Right lobe of liver (tissue), 6 donors: ENCODE measurements at regions not wholly inside any gene's neighbourhood (a gene's known extent, or its start where the extent isn't known, plus 50 kb on each side); places are given as distances from the start of the nearest gene placed in this dataset.
"Not testable (repeated sequence)": the region's sequence is repeated elsewhere in the genome, so short reads cannot be mapped to it uniquely, and the experiment has no call there.

Source experiments
- ATAC-seq, 4 donors: fragments of 200-7000 bp; cut with Tn5 transposase; one replicate each; pipeline ENCODE4 v1.9.1; 2020; ENCODE audit warnings: mild to moderate bottlenecking in 4 of 4, moderate library complexity in 4 of 4
- DNase-seq, 3 donors: peaks; one replicate each; pipeline ENCODE4 v3.0.0-alpha.2; 2020
- H3K27ac ChIP-seq, 3 donors: fragments of 200-600 bp; one replicate each; pipeline ENCODE4 v1.8.0; 2022
- H3K27me3 ChIP-seq, 2 donors: fragments of 200-600 bp; one replicate each; pipeline ENCODE4 v1.8.0; 2022
- H3K36me3 ChIP-seq, 4 donors: fragments of 200-600 bp; sonication (generic) in 1 of 4; one replicate each; pipeline versions ENCODE4 v1.5.1 to v1.8.0; 2017 to 2022; ENCODE audit warnings: control low read depth in 1 of 4
- H3K4me1 ChIP-seq, 4 donors: fragments of 200-600 bp; sonication (generic) in 1 of 4; one replicate each; pipeline versions ENCODE4 v1.5.1 to v1.8.0; 2017 to 2022; ENCODE audit warnings: control low read depth in 1 of 4
- H3K4me3 ChIP-seq, 3 donors: fragments of 200-600 bp; one replicate each; pipeline ENCODE4 v1.8.0; 2022
- H3K9me3 ChIP-seq, 4 donors: fragments of 200-600 bp; sonication (generic) in 1 of 4; one replicate each; pipeline versions ENCODE4 v1.5.1 to v1.8.0; 2017 to 2022; ENCODE audit warnings: control low read depth in 1 of 4
- POLR2A ChIP-seq: fragments of 450-650 bp; IDR thresholded peaks from one replicate; pipeline ENCODE4 v1.6.1; 2017; ENCODE audit warnings: antibody characterized with exemption, mild to moderate bottlenecking
- WGBS: methylation state at CpG from one replicate; pipeline ENCODE4 v1.1.6; 2018; ENCODE audit warnings: low coverage, low lambda C conversion rate; ENCODE audit not compliant: insufficient coverage; ENCODE audit errors: missing lambda C conversion rate; 5-methylcytosine and 5-hydroxymethylcytosine counted together
- intact Hi-C, 2 donors: fragments of 100-400 bp; cut with DNase I; formaldehyde crosslinking; loops; one replicate each; pipeline versions ENCODE4 v1.11.2 to v1.14.1; 2022
- TF ChIP-seq, protein P1 (sequence below), 4 donors: fragments of 200-600 bp in 3 of 4; fragments of 450-650 bp in 1 of 4; IDR thresholded peaks; one replicate each; pipeline versions ENCODE4 v1.5.1 to v1.8.0; 2016 to 2022; ENCODE audit warnings: antibody characterized with exemption in 4 of 4, mild to moderate bottlenecking in 2 of 4
- donor health status: DM: no; HTN: yes; CAD: no.
- donor health status: DM: no; HTN: no; CAD: no.
- donor health status: DM: no; HTN: no; CAD: no.
- donor health status: DM: no; HTN: yes; CAD: no.
- donor health status: DM: no; HTN: yes; CAD: no.

DNA sequence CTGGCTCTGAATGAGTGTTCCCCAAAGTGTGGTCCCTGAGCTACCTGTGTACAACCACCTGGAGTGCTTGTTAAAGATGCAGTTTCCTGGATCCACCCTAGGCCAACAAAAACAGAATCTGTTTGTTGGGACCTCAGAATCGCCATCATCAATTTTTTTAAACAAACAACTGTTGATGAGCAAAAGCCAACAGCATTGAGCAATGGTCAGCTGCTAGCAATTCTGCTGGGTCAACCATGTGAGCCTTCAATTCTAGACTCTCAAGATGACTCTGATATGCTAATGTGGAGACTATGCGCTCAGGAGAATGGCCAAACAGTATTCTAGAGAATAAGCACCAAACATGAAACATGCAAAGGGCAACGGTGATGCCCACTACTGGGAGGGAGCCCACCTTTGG is 64.4 kb upstream of the IYD start:
- Histone ChIP-seq H3K4me1 (no peaks in the 10 kb centered on the region), H3K4me3 (no peak overlapping the region), H3K27ac (no peak overlapping the region), H3K27me3 (no peaks in the 10 kb centered on the region), H3K36me3 (no peaks in the 10 kb centered on the region), H3K9me3 (no peaks in the 10 kb centered on the region)
- DNase-seq, result no peak
- intact Hi-C loops, result no loop called here
- 63% methylated on average over 3 of the region's 3 CpGs for WGBS
- no peak for ATAC-seq
- TF ChIP-seq POLR2A, result no peak
- TF ChIP-seq, protein P1, sequence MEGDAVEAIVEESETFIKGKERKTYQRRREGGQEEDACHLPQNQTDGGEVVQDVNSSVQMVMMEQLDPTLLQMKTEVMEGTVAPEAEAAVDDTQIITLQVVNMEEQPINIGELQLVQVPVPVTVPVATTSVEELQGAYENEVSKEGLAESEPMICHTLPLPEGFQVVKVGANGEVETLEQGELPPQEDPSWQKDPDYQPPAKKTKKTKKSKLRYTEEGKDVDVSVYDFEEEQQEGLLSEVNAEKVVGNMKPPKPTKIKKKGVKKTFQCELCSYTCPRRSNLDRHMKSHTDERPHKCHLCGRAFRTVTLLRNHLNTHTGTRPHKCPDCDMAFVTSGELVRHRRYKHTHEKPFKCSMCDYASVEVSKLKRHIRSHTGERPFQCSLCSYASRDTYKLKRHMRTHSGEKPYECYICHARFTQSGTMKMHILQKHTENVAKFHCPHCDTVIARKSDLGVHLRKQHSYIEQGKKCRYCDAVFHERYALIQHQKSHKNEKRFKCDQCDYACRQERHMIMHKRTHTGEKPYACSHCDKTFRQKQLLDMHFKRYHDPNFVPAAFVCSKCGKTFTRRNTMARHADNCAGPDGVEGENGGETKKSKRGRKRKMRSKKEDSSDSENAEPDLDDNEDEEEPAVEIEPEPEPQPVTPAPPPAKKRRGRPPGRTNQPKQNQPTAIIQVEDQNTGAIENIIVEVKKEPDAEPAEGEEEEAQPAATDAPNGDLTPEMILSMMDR (IDR thresholded peaks at IDR 0.05), result no peak

DNA sequence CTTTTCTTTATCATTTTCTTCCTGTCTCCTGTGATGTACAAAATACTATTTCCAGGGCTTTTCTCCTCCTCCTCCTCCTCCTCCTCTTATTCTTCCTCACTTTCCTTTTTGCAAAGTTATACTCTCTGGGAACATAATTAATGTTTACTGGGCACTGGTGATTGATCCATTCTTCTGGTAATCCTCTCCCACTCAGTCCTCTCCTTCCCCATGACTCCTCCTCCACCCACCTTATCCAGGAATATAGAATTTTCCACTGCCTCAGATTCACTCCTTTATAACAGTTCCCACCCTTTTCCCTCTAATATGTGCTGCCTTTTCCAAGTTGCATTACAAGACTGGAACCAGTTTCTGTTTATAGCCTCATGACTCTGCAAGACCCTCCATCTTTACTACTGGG is 62.5 kb upstream of the IYD start:
- Histone ChIP-seq H3K9me3 (no peaks in the 10 kb centered on the region), H3K4me3 (no peak overlapping the region), H3K27ac (no peak overlapping the region), H3K27me3 (no peaks in the 10 kb centered on the region), H3K36me3 (no peaks in the 10 kb centered on the region), H3K4me1 (no peaks in the 10 kb centered on the region)
- intact Hi-C loops, result no loop called here
- ATAC-seq (no peak), DNase-seq (no peak)
- no peak for TF ChIP-seq POLR2A

DNA sequence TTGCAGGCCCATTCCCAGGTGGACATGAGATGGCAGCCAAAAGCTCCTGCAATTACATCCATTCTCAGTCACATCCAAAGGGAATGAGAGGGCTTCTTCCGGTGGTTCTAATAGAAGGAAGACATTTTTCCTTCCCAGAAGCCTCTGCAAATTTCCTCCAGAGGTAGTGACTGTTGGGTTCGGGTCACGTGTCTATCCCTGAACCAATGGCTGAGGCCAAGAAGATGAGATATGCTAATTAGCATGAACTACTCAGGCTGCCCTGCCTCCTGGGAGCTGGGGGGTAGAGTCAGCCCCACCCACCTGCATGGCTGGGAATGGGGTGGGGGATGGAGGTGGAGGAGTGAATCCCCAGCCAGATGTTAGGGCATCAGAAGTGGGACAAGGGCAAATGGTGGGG is 61.3 kb upstream of the IYD start:
- no peak for ATAC-seq
- no peaks in the 10 kb centered on the region for H3K4me1 ChIP-seq
- DNase-seq, result no peak
- intact Hi-C loops, result no loop called here
- WGBS, result 80% methylated on average over 2 of the region's 3 CpGs
- no peaks in the 10 kb centered on the region for H3K36me3 ChIP-seq
- no peaks in the 10 kb centered on the region for H3K27me3 ChIP-seq
- H3K9me3 ChIP-seq, result no peaks in the 10 kb centered on the region
- no peak overlapping the region for H3K4me3 ChIP-seq
- no peak for TF ChIP-seq POLR2A
- TF ChIP-seq, protein P1 (IDR thresholded peaks at IDR 0.05), result no peak
- no peak overlapping the region for H3K27ac ChIP-seq

DNA sequence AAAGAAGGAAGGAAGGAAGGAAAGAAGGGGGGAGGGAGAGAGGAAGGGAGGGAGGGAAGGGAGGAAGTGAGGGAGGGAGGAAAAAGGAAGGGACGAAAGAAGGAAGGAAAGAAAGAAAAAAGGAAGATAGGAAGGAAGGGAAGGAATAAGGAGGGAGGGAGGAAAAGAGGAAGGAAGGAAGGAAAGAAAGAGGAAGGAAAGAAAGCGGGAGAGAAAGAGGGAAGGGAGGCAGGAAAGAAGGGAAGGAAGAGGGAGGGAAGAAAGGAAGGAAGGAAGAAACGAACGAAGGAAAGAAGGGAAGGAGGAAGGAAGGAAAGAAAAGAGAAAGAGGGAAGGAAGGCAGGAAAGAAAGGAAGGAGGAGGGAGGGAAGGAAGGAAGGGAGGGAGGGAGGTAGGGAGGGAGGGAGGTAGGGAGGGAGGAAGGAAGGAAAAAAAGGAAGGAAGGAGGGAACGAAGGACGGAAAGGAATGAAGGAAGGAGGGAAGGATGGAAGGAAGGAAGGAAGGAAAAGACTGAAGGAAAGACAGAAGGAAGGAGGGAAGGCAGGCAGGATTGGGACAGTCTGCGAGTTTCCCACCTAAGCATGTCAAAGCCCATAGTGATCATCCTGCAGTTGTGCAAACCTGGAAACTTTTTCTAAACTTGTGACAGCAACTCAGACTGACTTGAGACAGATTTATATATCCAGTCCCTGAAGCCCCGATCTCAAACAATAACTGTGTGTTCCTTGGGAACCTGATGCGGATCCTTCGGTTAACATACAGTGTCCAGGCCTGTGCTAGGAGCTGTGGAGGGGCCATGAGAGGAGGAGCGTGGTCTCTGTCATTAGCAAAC is 59.8 kb upstream of the IYD start:
- DNase-seq (no peak), ATAC-seq (no peak)
- Histone ChIP-seq H3K27me3 (no peaks in the 10 kb centered on the region), H3K4me3 (no peak overlapping the region), H3K4me1 (no peaks in the 10 kb centered on the region), H3K9me3 (no peaks in the 10 kb centered on the region), H3K36me3 (no peaks in the 10 kb centered on the region), H3K27ac (no peak overlapping the region)
- WGBS, result 55% methylated on average over 10 of the region's 11 CpGs
- intact Hi-C loops, result no loop called here
- TF ChIP-seq POLR2A, result no peak

DNA sequence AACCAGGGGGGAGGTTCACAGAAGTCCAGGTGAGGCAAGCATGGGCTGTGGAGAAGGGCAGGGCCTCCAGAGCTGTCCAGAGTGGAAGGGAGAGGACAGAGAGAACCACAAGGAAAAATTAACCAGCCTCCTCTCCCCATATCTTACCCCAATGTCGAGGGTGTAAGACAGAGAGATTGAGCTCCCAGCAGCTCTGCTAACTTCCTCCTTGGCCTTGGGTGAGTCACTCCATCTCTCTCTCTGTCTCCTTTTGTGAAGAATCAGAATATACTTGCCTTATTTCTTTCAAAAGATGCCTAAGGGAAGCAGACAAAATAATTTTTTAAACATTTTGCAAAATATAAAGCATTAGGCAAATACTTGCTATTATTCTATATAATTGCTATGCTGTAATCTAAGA is 58.3 kb upstream of the IYD start:
- 21% methylated on average over 1 of the region's 1 CpG for WGBS
- TF ChIP-seq POLR2A, result no peak
- TF ChIP-seq, protein P1 (IDR thresholded peaks at IDR 0.05), result no peak
- no peaks in the 10 kb centered on the region for H3K9me3 ChIP-seq

DNA sequence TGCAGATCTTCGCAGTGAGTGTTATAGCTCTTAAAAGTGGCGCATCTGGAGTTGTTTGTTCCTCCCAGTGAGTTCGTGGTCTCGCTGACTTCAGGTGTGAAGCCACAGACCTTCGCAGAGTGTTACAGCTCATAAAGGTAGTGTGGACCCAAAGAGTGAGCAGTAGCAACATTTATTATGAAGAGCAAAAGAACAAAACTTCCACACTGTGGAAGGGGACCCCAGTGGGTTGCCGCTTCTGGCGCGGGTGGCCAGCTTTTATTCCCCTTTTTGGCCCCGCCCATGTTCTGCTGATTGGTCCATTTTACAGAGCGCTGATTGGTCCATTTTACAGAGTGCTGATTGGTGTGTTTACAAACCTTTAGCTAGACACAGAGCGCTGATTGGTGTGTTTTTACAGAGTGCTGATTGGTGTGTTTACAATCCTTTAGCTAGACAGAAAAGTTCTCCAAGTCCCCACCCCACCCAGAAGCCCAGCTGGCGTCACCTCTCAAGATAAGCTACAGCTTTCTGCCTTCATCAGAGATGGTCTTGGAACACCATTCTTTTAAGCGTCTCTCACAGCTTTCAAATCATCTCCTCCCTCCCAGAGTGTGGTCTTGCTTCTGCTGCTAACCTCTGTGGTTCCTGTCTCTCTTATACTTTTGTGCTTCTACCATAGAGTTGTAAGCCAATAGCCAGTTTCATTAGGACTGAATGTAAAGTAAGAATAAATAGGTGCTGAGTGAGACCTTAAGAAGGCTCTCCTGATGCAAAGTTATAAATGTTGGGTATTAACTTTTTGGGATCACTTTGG is 57.5 kb upstream of the IYD start:
- H3K9me3 ChIP-seq, intact Hi-C loops, H3K36me3 ChIP-seq, DNase-seq, ATAC-seq, H3K27me3 ChIP-seq, H3K4me1 ChIP-seq, H3K27ac ChIP-seq, H3K4me3 ChIP-seq: not testable (repeated sequence)
- 76% methylated on average over 8 of the region's 13 CpGs for WGBS

More for the DNA sequence above, 58.3 kb upstream of the IYD start:
- DNase-seq (no peak), ATAC-seq (no peak)
- intact Hi-C loops, result no loop called here
- Histone ChIP-seq H3K36me3 (no peaks in the 10 kb centered on the region), H3K4me1 (no peaks in the 10 kb centered on the region), H3K4me3 (no peak overlapping the region), H3K27ac (no peak overlapping the region), H3K27me3 (no peaks in the 10 kb centered on the region)
